Astrocyte (in vitro differentiated cells and primary cell): ENCODE measurements at regions not wholly inside any gene's neighbourhood (a gene's known extent, or its start where the extent isn't known, plus 50 kb on each side); places are given as distances from the start of the nearest gene placed in this dataset.
A peak's percentile ranks its signal among the peaks of the same experiment; 100 is the strongest.
"Not testable (repeated sequence)": the region's sequence is repeated elsewhere in the genome, so short reads cannot be mapped to it uniquely, and the experiment has no call there.

ENCODE experiments used
- DNase-seq: peaks from one replicate; pipeline ENCODE4 v3.0.0-alpha.2; 2010; ENCODE audit warnings: low read depth
- FAIRE-seq: peaks from 2 replicates; lab custom pipeline; 2011; peaks lifted over from hg19 to GRCh38; lab: Jason Lieb, UNC
- H2AFZ ChIP-seq: 2 replicates; pipeline ENCODE4 v1.6.0; 2012; ENCODE audit warnings: low read depth, low read length, inconsistent platforms
- H3K27ac ChIP-seq: 2 replicates; pipeline ENCODE4 v1.5.1; 2011; ENCODE audit warnings: low read depth, low read length, inconsistent platforms
- H3K27me3 ChIP-seq: 2 replicates; pipeline ENCODE4 v1.6.0; 2011; ENCODE audit warnings: low read length, inconsistent platforms; ENCODE audit not compliant: insufficient read depth
- H3K36me3 ChIP-seq: 2 replicates; pipeline ENCODE4 v1.5.1; 2011; ENCODE audit warnings: low read length, inconsistent platforms; ENCODE audit not compliant: insufficient read depth
- H3K4me1 ChIP-seq: 2 replicates; pipeline ENCODE4 v1.5.1; 2011; ENCODE audit warnings: low read length, inconsistent platforms; ENCODE audit not compliant: insufficient read depth
- H3K4me2 ChIP-seq: 2 replicates; pipeline ENCODE4 v1.6.0; 2012; ENCODE audit warnings: low read length, inconsistent platforms
- H3K4me3 ChIP-seq: 2 replicates; pipeline ENCODE4 v1.5.1; 2011; ENCODE audit warnings: low read depth, mild to moderate bottlenecking, low read length, inconsistent platforms; ENCODE audit not compliant: insufficient read depth
- H3K79me2 ChIP-seq: 2 replicates; pipeline ENCODE4 v1.6.0; 2012; ENCODE audit warnings: mild to moderate bottlenecking, low read length, inconsistent platforms; ENCODE audit not compliant: insufficient read depth
- H3K9ac ChIP-seq: 2 replicates; pipeline ENCODE4 v1.6.0; 2012; ENCODE audit warnings: mild to moderate bottlenecking, low read length, inconsistent platforms
- H3K9me3 ChIP-seq: 2 replicates; pipeline ENCODE4 v1.5.1; 2012; ENCODE audit warnings: low read depth, mild to moderate bottlenecking, low read length, inconsistent platforms; ENCODE audit not compliant: insufficient read depth
- H4K20me1 ChIP-seq: 2 replicates; pipeline ENCODE4 v1.6.0; 2012; ENCODE audit warnings: low read length, inconsistent platforms; ENCODE audit not compliant: insufficient read depth
- H3K27ac Mint-ChIP-seq: one replicate; pipeline ENCODE4 v1.8.0; 2021; ENCODE audit warnings: mild to moderate bottlenecking, mixed read lengths; ENCODE audit not compliant: unreplicated experiment
- H3K27me3 Mint-ChIP-seq: one replicate; pipeline ENCODE4 v1.8.0; 2021; ENCODE audit warnings: low read depth, mixed read lengths; ENCODE audit not compliant: unreplicated experiment
- H3K36me3 Mint-ChIP-seq: one replicate; pipeline ENCODE4 v1.8.0; 2021; ENCODE audit warnings: low read depth, mixed read lengths; ENCODE audit not compliant: unreplicated experiment
- H3K4me1 Mint-ChIP-seq: one replicate; pipeline ENCODE4 v1.8.0; 2021; ENCODE audit warnings: low read depth, mixed read lengths; ENCODE audit not compliant: unreplicated experiment
- H3K4me3 Mint-ChIP-seq: one replicate; pipeline ENCODE4 v1.8.0; 2021; ENCODE audit warnings: mild to moderate bottlenecking, moderate library complexity, mixed read lengths; ENCODE audit not compliant: unreplicated experiment
- H3K9me3 Mint-ChIP-seq: one replicate; pipeline ENCODE4 v1.8.0; 2021; ENCODE audit warnings: mild to moderate bottlenecking, mixed read lengths; ENCODE audit not compliant: unreplicated experiment
- EZH2 ChIP-seq: IDR thresholded peaks from 2 replicates; pipeline ENCODE4 v1.6.1; 2012; ENCODE audit warnings: mild to moderate bottlenecking, low read length, inconsistent platforms; ENCODE audit not compliant: insufficient read depth
- TF ChIP-seq, protein P1 (sequence below): IDR thresholded peaks from 2 replicates; pipeline ENCODE4 v1.5.1; 2011; ENCODE audit warnings: low read depth, mild to moderate bottlenecking, inconsistent platforms, low read length, moderate library complexity; ENCODE audit not compliant: insufficient read depth

GRCh38 chr2:744088-744487 is 66.9 kb upstream of the TMEM18 start:
- Mint-ChIP-seq H3K4me3 (no peak overlapping the region), H3K4me1 (peaks cover 7% of the 10 kb centered on the region), H3K36me3 (peaks cover 8% of the 10 kb centered on the region), H3K9me3 (no peaks in the 10 kb centered on the region), H3K27me3 (no peaks in the 10 kb centered on the region), H3K27ac (no peak overlapping the region)
- FAIRE-seq = no peak
- Histone ChIP-seq H3K36me3 (no peaks in the 10 kb centered on the region), H4K20me1 (no peaks in the 10 kb centered on the region), H3K9me3 (peaks cover 3% of the 10 kb centered on the region), H3K27ac (no peak overlapping the region), H3K4me1 (no peaks in the 10 kb centered on the region), H3K9ac (no peak overlapping the region), H3K79me2 (no peaks in the 10 kb centered on the region), H2AFZ (no peak overlapping the region), H3K27me3 (no peaks in the 10 kb centered on the region), H3K4me3 (no peak overlapping the region), H3K4me2 (no peak overlapping the region)
- DNase-seq = no peak
- TF ChIP-seq, protein P1, sequence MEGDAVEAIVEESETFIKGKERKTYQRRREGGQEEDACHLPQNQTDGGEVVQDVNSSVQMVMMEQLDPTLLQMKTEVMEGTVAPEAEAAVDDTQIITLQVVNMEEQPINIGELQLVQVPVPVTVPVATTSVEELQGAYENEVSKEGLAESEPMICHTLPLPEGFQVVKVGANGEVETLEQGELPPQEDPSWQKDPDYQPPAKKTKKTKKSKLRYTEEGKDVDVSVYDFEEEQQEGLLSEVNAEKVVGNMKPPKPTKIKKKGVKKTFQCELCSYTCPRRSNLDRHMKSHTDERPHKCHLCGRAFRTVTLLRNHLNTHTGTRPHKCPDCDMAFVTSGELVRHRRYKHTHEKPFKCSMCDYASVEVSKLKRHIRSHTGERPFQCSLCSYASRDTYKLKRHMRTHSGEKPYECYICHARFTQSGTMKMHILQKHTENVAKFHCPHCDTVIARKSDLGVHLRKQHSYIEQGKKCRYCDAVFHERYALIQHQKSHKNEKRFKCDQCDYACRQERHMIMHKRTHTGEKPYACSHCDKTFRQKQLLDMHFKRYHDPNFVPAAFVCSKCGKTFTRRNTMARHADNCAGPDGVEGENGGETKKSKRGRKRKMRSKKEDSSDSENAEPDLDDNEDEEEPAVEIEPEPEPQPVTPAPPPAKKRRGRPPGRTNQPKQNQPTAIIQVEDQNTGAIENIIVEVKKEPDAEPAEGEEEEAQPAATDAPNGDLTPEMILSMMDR = no peak
- TF ChIP-seq EZH2 = no peak

DNA sequence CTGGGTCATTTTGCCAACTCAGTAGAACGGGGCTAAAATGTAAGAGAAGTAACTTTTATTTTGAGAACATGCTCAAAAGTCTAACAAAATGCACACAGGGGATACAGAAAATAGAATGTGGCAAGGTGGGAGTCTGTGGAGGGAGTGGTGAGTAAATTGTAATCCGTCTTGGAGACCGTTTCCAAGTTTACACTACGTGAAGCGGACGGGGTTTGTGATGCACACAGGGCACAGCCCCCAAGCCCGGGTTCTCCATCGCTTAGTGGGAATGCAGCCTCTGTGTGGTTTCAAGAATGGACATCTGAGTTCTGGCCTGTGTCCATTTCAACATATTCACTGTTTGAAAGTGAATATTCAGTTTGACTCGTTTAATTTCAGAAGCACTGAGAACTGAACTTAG is 65.0 kb upstream of the TMEM18 start:
- Mint-ChIP-seq H3K9me3 (no peaks in the 10 kb centered on the region), H3K27me3 (no peaks in the 10 kb centered on the region), H3K4me1 (peaks cover 7% of the 10 kb centered on the region), H3K27ac (no peak overlapping the region), H3K36me3 (no peaks in the 10 kb centered on the region), H3K4me3 (no peak overlapping the region)
- H3K27ac ChIP-seq = no peak overlapping the region
- H3K4me2 ChIP-seq = no peak overlapping the region
- FAIRE-seq = no peak
- no peaks in the 10 kb centered on the region for H3K27me3 ChIP-seq
- no peaks in the 10 kb centered on the region for H3K36me3 ChIP-seq
- H3K9ac ChIP-seq = no peak overlapping the region
- H3K79me2 ChIP-seq = no peaks in the 10 kb centered on the region
- H2AFZ ChIP-seq = no peak overlapping the region
- no peaks in the 10 kb centered on the region for H3K4me1 ChIP-seq
- no peaks in the 10 kb centered on the region for H4K20me1 ChIP-seq
- DNase-seq = no peak
- H3K4me3 ChIP-seq = no peak overlapping the region
- no peak for TF ChIP-seq EZH2
- TF ChIP-seq, protein P1 = no peak
- peaks cover 3% of the 10 kb centered on the region for H3K9me3 ChIP-seq

DNA sequence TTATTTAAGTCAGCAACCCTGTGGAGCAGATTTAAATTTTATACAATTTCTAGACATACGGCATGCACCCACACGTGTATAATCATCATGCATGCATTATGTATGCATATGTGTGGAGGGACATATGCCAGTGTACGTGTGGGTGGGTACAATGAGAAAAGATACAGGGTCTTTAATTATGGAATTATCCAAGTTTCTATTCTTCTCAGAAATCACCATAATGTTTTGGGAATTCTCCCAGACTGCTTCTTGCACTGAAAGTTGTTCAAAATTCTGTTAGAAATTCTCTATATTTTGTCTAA is 63.9 kb upstream of the TMEM18 start:
- FAIRE-seq (no peak), DNase-seq (no peak)
- Mint-ChIP-seq H3K4me3 (peak overlapping the region; percentile 86), H3K27ac (peak overlapping the region; percentile 75), H3K36me3 (no peaks in the 10 kb centered on the region), H3K4me1 (peaks cover 7% of the 10 kb centered on the region), H3K9me3 (no peaks in the 10 kb centered on the region), H3K27me3 (no peaks in the 10 kb centered on the region)
- Histone ChIP-seq H3K27ac (no peak overlapping the region), H3K9ac (peak overlapping the region; percentile 53), H3K9me3 (no peaks in the 10 kb centered on the region), H3K79me2 (no peaks in the 10 kb centered on the region), H3K4me1 (no peaks in the 10 kb centered on the region), H2AFZ (peak overlapping the region; percentile 82), H3K4me3 (peak overlapping the region; percentile 56), H3K4me2 (peak overlapping the region; percentile 91), H4K20me1 (no peaks in the 10 kb centered on the region), H3K27me3 (no peaks in the 10 kb centered on the region), H3K36me3 (no peaks in the 10 kb centered on the region)
- no peak for TF ChIP-seq EZH2
- TF ChIP-seq, protein P1 = no peak

DNA sequence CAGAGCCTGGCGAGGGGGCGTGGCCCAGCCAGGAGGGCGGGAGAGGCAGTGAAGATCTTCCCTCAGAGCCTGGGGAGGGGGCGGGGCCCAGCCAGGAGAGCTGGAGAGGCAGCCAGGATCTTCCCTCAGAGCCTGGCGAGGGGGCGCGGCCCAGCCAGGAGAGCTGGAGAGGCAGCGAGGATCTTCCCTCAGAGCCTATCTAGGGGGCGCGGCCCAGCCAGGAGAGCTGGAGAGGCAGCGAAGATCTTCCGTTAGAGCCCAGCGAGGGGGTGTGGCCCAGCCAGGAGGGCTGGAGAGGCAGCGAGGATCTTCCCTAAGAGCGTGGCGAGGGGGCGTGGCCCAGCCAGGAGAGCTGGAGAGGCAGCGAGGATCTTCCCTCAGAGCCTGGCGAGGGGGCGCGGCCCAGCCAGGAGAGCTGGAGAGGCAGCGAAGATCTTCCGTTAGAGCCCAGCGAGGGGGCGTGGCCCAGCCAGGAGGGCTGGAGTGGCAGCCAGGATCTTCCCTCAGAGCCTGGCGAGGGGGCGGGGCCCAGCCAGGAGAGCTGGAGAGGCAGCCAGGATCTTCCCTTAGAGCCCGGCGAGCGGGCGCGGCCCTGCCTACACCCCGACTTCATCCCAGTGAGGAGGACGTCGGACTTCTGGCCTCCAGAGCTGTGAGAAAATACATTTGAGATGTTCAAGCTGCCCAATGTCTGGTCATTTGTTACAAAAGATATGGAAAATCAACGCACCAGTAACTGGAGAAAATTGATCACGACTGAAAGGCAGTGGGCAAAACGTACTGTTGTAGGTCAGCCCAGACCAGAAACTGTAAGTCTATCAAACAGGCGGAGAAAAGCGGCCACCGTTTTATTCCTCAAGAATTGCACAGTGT is 63.4 kb upstream of the TMEM18 start:
- not testable (repeated sequence) for H3K27ac ChIP-seq, H3K4me1 ChIP-seq, H3K79me2 ChIP-seq, H3K27me3 ChIP-seq, H3K9me3 Mint-ChIP-seq, H3K9me3 ChIP-seq, H3K27me3 Mint-ChIP-seq, H3K36me3 Mint-ChIP-seq, H3K36me3 ChIP-seq, H3K4me1 Mint-ChIP-seq, H4K20me1 ChIP-seq
- peak overlapping the region; percentile 53 for H3K9ac ChIP-seq
- Mint-ChIP-seq H3K27ac (peak overlapping the region; percentile 75), H3K4me3 (peak overlapping the region; percentile 86)
- DNase-seq (peak; percentile 78), FAIRE-seq (peak; percentile 99)
- H2AFZ ChIP-seq = peak overlapping the region; percentile 82
- H3K4me2 ChIP-seq = peak overlapping the region; percentile 91
- H3K4me3 ChIP-seq = peak overlapping the region; percentile 56
